DOHH2 (cell line): ENCODE measurements at regions not wholly inside any gene's neighbourhood (a gene's known extent, or its start where the extent isn't known, plus 50 kb on each side); places are given as distances from the start of the nearest gene placed in this dataset.

Experiments used
- CTCF ChIP-seq: fragments of 200-600 bp; sonication (generic); IDR thresholded peaks from one replicate; pipeline ENCODE4 v1.5.1; 2014; ENCODE audit warnings: antibody characterized with exemption, mild to moderate bottlenecking, low read depth, low read length; ENCODE audit not compliant: poor library complexity, severe bottlenecking
- EZH2phosphoT487 ChIP-seq: fragments of 200-600 bp; sonication (generic); IDR thresholded peaks from 2 replicates; pipeline ENCODE4 v1.6.1; 2017; ENCODE audit warnings: borderline replicate concordance, mild to moderate bottlenecking, antibody characterized with exemption, low read length, moderate library complexity, mixed read lengths

GRCh38 chr7:121494516-121494915 lies 98.4 kb upstream of the FAM3C start:
- TF ChIP-seq CTCF (no peak), EZH2phosphoT487 (no peak)
